Hepatocyte (in vitro differentiated cells): ENCODE measurements at regions not wholly inside any gene's neighbourhood (a gene's known extent, or its start where the extent isn't known, plus 50 kb on each side); places are given as distances from the start of the nearest gene placed in this dataset.

Source experiments
- DNase-seq: peaks from one replicate; pipeline ENCODE4 v3.0.0-alpha.2; 2016; ENCODE audit warnings: low spot score
- H2AFZ ChIP-seq: fragments of 200-600 bp; sonication (generic); 2 replicates; pipeline ENCODE4 v1.6.0; 2016; ENCODE audit warnings: antibody characterized with exemption, mild to moderate bottlenecking
- H3K27ac ChIP-seq: fragments of 200-600 bp; sonication (generic); 2 replicates; pipeline ENCODE4 v1.5.1; 2016; ENCODE audit warnings: mild to moderate bottlenecking
- H3K27me3 ChIP-seq: fragments of 200-600 bp; sonication (generic); 2 replicates; pipeline ENCODE4 v1.6.1; 2016
- H3K36me3 ChIP-seq: fragments of 200-600 bp; sonication (generic); replicated peaks from 2 replicates; pipeline ENCODE4 v1.5.1; 2016; ENCODE audit warnings: low read depth; ENCODE audit not compliant: insufficient read depth
- H3K4me1 ChIP-seq: fragments of 200-600 bp; sonication (generic); 2 replicates; pipeline ENCODE4 v1.5.1; 2016; ENCODE audit warnings: mild to moderate bottlenecking, moderate library complexity; ENCODE audit not compliant: insufficient read depth
- H3K4me2 ChIP-seq: fragments of 200-600 bp; sonication (generic); 2 replicates; pipeline ENCODE4 v1.6.0; 2016
- H3K4me3 ChIP-seq: fragments of 200-600 bp; sonication (generic); 2 replicates; pipeline ENCODE4 v1.5.1; 2016; ENCODE audit warnings: mild to moderate bottlenecking
- H3K79me2 ChIP-seq: fragments of 200-600 bp; sonication (generic); 2 replicates; pipeline ENCODE4 v1.6.0; 2017; ENCODE audit warnings: mild to moderate bottlenecking
- H3K9me2 ChIP-seq: fragments of 200-600 bp; sonication (generic); replicated peaks from 2 replicates; pipeline ENCODE4 v1.6.0; 2017; ENCODE audit warnings: mild to moderate bottlenecking; ENCODE audit not compliant: insufficient read depth
- H3K9me3 ChIP-seq: fragments of 200-600 bp; sonication (generic); 2 replicates; pipeline ENCODE4 v1.5.1; 2016; ENCODE audit warnings: low read depth, mild to moderate bottlenecking
- H4K20me1 ChIP-seq: fragments of 200-600 bp; sonication (generic); 2 replicates; pipeline ENCODE4 v1.6.0; 2016; ENCODE audit warnings: mild to moderate bottlenecking; ENCODE audit not compliant: insufficient read depth, poor library complexity, severe bottlenecking
- CTCF ChIP-seq: fragments of 200-600 bp; sonication (generic); IDR thresholded peaks from 2 replicates; pipeline ENCODE4 v1.5.1; 2016; ENCODE audit warnings: antibody characterized with exemption, mild to moderate bottlenecking; ENCODE audit not compliant: poor library complexity
- EZH2 ChIP-seq: fragments of 200-600 bp; sonication (generic); IDR thresholded peaks from 2 replicates; pipeline ENCODE4 v1.6.1; 2016; ENCODE audit warnings: antibody characterized with exemption, mild to moderate bottlenecking, borderline replicate concordance
- EZH2phosphoT487 ChIP-seq: fragments of 200-600 bp; sonication (generic); IDR thresholded peaks from one replicate; pipeline ENCODE4 v1.6.1; 2018; ENCODE audit warnings: antibody characterized with exemption, mild to moderate bottlenecking, low read depth, moderate library complexity; ENCODE audit not compliant: unreplicated experiment, severe bottlenecking
- WGBS: methylation state at CpG from one replicate; pipeline ENCODE4 v1.1.6; 2016; ENCODE audit warnings: low lambda C conversion rate; ENCODE audit errors: missing lambda C conversion rate; 5-methylcytosine and 5-hydroxymethylcytosine counted together

DNA sequence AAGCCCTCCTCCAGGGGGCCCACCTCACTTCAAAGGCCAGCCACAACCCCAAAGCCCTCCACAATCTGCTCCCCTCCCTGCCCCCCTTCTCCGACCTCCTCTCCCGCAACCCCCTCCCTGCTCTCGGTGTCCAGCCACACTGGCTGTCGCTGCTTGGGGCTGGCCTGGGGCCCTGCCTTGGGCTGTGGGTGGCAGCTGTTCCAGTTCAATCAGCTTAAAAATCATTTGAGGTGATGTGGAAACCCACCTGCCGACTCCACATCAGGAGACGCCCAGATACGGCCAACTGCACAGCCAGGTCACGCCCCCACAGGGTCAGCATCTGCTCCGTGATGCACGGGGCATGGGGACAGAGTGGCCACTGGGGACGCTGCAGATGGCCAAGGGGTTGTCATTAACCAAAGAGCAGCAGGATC, 107.0 kb upstream of the MVB12B start:
- H4K20me1 ChIP-seq = no peaks in the 10 kb centered on the region
- H3K4me3 ChIP-seq = no peak overlapping the region
- 86% methylated on average over 9 of the region's 11 CpGs for WGBS
- no peaks in the 10 kb centered on the region for H3K9me2 ChIP-seq
- no peak overlapping the region for H3K27ac ChIP-seq
- H3K4me2 ChIP-seq = no peak overlapping the region
- no peaks in the 10 kb centered on the region for H3K36me3 ChIP-seq
- H3K27me3 ChIP-seq = no peaks in the 10 kb centered on the region
- no peaks in the 10 kb centered on the region for H3K9me3 ChIP-seq
- H2AFZ ChIP-seq = no peak overlapping the region
- no peaks in the 10 kb centered on the region for H3K79me2 ChIP-seq
- TF ChIP-seq EZH2 (no peak), CTCF (no peak), EZH2phosphoT487 (no peak)
- no peak for DNase-seq
- H3K4me1 ChIP-seq = no peaks in the 10 kb centered on the region

DNA sequence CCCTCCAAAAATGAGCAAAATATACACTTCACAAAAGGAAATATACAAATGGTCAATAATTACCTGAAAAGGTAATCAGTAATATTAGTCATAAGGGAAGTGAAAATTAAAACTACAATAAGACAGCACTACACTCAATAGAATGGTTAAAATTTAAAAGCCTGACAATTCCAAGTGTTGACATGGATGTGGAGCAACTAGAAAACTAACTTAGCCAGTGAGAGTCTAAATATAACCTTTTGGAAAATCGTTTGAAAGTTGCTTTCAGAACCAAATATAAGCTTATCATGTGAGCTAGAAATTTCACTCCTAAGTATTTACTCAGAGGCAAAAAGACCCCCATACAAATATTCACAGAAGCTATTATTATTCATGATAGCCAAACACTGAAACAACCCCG, 105.1 kb upstream of the MVB12B start:
- Histone ChIP-seq H3K36me3 (no peaks in the 10 kb centered on the region), H3K9me3 (no peaks in the 10 kb centered on the region), H4K20me1 (no peaks in the 10 kb centered on the region), H3K27me3 (no peaks in the 10 kb centered on the region), H3K79me2 (no peaks in the 10 kb centered on the region), H2AFZ (no peak overlapping the region), H3K4me2 (no peak overlapping the region), H3K9me2 (no peaks in the 10 kb centered on the region), H3K4me3 (no peak overlapping the region), H3K4me1 (no peaks in the 10 kb centered on the region), H3K27ac (no peak overlapping the region)
- WGBS = 84% methylated on average over 2 of the region's 2 CpGs
- TF ChIP-seq EZH2phosphoT487 = no peak
- TF ChIP-seq EZH2 = no peak
- no peak for TF ChIP-seq CTCF
- no peak for DNase-seq

GRCh38 chr9:126222363-126222834, 104.2 kb upstream of the MVB12B start:
- H3K27me3 ChIP-seq = peaks cover 7% of the 10 kb centered on the region
- WGBS = 89% methylated on average over 14 of the region's 26 CpGs
- TF ChIP-seq EZH2phosphoT487 (no peak), EZH2 (no peak), CTCF (no peak)

More at GRCh38 chr9:126222363-126222834, 104.2 kb upstream of the MVB12B start:
- Histone ChIP-seq H3K9me2 (no peaks in the 10 kb centered on the region), H3K9me3 (no peaks in the 10 kb centered on the region), H3K4me1 (no peaks in the 10 kb centered on the region), H3K27ac (no peak overlapping the region), H3K4me3 (no peak overlapping the region), H3K79me2 (no peaks in the 10 kb centered on the region), H4K20me1 (no peaks in the 10 kb centered on the region), H2AFZ (no peak overlapping the region), H3K4me2 (no peak overlapping the region), H3K36me3 (no peaks in the 10 kb centered on the region)
- no peak for DNase-seq
